Neural crest cell (in vitro differentiated cells): ENCODE measurements at regions not wholly inside any gene's neighbourhood (a gene's known extent, or its start where the extent isn't known, plus 50 kb on each side); places are given as distances from the start of the nearest gene placed in this dataset.

Source experiments
- DNase-seq: peaks from one replicate; pipeline ENCODE4 v3.0.0; 2021; ENCODE audit warnings: low read depth, mixed read lengths, low spot score
- H3K27ac Mint-ChIP-seq: one replicate; pipeline ENCODE4 v1.8.0; 2021; ENCODE audit warnings: mild to moderate bottlenecking, mixed read lengths; ENCODE audit not compliant: unreplicated experiment
- H3K27me3 Mint-ChIP-seq: 2 replicates; pipeline ENCODE4 v1.8.0; 2021; ENCODE audit warnings: low read depth, mild to moderate bottlenecking, mixed read lengths
- H3K36me3 Mint-ChIP-seq: 2 replicates; pipeline ENCODE4 v1.8.0; 2021; ENCODE audit warnings: low read depth, mild to moderate bottlenecking, mixed read lengths
- H3K4me1 Mint-ChIP-seq: 2 replicates; pipeline ENCODE4 v1.8.0; 2021; ENCODE audit warnings: mixed read lengths
- H3K4me3 Mint-ChIP-seq: one replicate; pipeline ENCODE4 v1.8.0; 2021; ENCODE audit warnings: mild to moderate bottlenecking, mixed read lengths
- H3K9me3 Mint-ChIP-seq: 2 replicates; pipeline ENCODE4 v1.8.0; 2021; ENCODE audit warnings: mixed read lengths
- TF ChIP-seq, protein P1 (sequence below): fragments of 200-600 bp; sonication (generic); conservative IDR thresholded peaks from 2 replicates; pipeline ENCODE4 v1.5.0; 2021; ENCODE audit warnings: antibody characterized with exemption, mild to moderate bottlenecking

DNA sequence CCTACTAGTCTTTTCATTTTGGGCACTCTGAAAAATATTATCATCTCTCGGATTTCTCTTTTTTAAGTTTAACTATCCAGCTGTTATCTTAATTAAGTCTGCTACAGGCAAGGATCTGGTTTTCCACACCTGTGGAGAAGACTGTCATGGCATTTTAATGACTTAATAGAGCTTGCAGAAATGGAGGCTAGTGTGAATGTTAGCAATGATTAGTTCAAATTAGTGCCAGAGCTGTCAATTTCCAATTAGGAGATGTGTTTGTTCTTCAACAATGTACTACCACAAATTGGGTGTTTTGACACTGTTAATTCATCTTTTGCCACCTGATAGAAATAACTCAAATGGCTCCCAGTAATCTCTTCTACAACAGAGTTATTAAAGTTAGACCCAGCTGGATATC is 2023.0 kb upstream of the CDH9 start:
- no peaks in the 10 kb centered on the region for H3K36me3 Mint-ChIP-seq
- H3K27ac Mint-ChIP-seq, result no peak overlapping the region
- H3K4me3 Mint-ChIP-seq, result no peak overlapping the region
- no peaks in the 10 kb centered on the region for H3K27me3 Mint-ChIP-seq
- TF ChIP-seq, protein P1, sequence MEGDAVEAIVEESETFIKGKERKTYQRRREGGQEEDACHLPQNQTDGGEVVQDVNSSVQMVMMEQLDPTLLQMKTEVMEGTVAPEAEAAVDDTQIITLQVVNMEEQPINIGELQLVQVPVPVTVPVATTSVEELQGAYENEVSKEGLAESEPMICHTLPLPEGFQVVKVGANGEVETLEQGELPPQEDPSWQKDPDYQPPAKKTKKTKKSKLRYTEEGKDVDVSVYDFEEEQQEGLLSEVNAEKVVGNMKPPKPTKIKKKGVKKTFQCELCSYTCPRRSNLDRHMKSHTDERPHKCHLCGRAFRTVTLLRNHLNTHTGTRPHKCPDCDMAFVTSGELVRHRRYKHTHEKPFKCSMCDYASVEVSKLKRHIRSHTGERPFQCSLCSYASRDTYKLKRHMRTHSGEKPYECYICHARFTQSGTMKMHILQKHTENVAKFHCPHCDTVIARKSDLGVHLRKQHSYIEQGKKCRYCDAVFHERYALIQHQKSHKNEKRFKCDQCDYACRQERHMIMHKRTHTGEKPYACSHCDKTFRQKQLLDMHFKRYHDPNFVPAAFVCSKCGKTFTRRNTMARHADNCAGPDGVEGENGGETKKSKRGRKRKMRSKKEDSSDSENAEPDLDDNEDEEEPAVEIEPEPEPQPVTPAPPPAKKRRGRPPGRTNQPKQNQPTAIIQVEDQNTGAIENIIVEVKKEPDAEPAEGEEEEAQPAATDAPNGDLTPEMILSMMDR, result no peak
- DNase-seq, result no peak
- H3K4me1 Mint-ChIP-seq, result no peaks in the 10 kb centered on the region
- no peaks in the 10 kb centered on the region for H3K9me3 Mint-ChIP-seq

DNA sequence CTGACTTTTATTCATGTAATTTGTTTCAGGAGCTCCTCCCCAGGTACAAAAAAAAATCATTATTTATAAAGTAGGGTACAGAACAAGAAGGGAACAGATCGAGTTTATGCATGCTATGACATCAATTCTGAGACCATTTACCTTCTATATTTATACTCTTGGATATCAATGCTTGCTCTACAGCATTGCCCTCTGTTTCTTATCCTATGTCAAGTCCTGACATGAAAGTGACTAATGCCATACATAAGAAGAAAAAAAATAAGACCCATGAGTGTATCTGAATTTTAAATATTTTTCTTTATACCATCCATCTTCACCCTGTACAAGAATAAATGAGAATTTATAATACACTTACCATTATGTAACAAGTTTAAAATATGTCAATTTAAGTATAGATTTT is 2016.3 kb upstream of the CDH9 start:
- Mint-ChIP-seq H3K4me3 (no peak overlapping the region), H3K9me3 (no peaks in the 10 kb centered on the region), H3K27me3 (no peaks in the 10 kb centered on the region), H3K27ac (no peak overlapping the region), H3K36me3 (no peaks in the 10 kb centered on the region), H3K4me1 (no peaks in the 10 kb centered on the region)
- TF ChIP-seq, protein P1, result no peak
- no peak for DNase-seq

DNA sequence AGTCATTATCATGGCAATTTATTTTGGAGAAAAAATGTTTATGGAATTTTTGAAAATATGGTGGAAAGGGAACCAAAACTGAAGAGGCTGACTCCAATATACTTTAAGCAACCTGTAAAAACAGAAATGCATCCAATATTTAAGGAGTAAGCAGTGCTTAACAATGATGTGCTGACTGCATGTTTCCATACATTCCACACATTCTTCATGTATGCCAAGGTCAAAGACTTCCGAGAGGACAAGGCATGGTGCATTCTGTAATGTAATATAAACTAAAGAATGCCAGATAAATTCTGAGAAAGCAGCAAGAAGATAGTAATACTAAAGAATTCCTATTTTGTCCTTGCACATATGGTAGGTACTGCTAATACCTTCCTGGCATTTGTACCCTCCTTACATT is 2015.9 kb upstream of the CDH9 start:
- no peak overlapping the region for H3K27ac Mint-ChIP-seq
- H3K4me1 Mint-ChIP-seq, result no peaks in the 10 kb centered on the region
- DNase-seq, result no peak
- H3K9me3 Mint-ChIP-seq, result no peaks in the 10 kb centered on the region
- TF ChIP-seq, protein P1, result no peak
- no peak overlapping the region for H3K4me3 Mint-ChIP-seq
- no peaks in the 10 kb centered on the region for H3K27me3 Mint-ChIP-seq
- H3K36me3 Mint-ChIP-seq, result no peaks in the 10 kb centered on the region

DNA sequence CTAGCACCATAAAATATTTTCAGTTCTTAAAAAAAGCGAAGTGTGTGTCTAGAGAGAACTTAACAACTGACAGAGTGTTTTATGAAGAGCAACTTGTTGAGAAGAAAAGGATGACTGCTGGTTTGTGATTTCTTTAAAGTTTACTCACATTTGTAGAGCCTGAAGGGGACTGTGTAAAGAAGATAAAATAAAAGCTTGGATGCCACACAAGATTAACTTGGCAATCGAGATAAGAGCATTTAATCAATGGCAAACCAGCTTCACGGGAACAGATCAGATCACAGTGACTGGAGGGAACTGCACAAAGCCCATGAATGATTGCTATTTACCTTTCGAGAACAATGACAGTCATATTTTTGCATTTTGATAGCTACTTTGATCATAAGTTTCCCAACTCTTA is 2013.1 kb upstream of the CDH9 start:
- H3K4me1 Mint-ChIP-seq, result no peaks in the 10 kb centered on the region
- H3K9me3 Mint-ChIP-seq, result no peaks in the 10 kb centered on the region
- TF ChIP-seq, protein P1, result no peak
- no peak for DNase-seq
- H3K27ac Mint-ChIP-seq, result no peak overlapping the region
- no peaks in the 10 kb centered on the region for H3K27me3 Mint-ChIP-seq
- no peak overlapping the region for H3K4me3 Mint-ChIP-seq
- H3K36me3 Mint-ChIP-seq, result no peaks in the 10 kb centered on the region

DNA sequence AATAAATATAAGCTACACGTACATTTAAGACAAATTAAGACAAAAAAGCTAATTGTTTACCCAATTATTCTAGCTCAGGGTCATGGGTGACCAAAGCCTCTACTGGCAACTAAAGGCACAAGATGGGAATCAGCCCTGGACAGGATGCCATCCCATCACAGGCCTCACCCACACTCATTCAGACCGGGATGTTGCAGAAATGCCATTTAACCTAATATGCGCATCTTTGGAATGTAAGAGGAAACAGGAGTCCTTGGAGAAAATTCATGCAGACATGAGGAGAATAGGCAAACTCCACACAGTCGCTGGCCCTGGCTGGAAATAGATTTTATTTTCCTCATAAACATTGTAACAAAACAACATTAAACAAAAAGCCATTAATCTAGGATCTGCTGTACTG is 2003.8 kb upstream of the CDH9 start:
- no peaks in the 10 kb centered on the region for H3K4me1 Mint-ChIP-seq
- no peaks in the 10 kb centered on the region for H3K36me3 Mint-ChIP-seq
- no peaks in the 10 kb centered on the region for H3K9me3 Mint-ChIP-seq
- no peak overlapping the region for H3K4me3 Mint-ChIP-seq
- H3K27me3 Mint-ChIP-seq, result no peaks in the 10 kb centered on the region
- DNase-seq, result no peak
- TF ChIP-seq, protein P1, result no peak
- H3K27ac Mint-ChIP-seq, result no peak overlapping the region

DNA sequence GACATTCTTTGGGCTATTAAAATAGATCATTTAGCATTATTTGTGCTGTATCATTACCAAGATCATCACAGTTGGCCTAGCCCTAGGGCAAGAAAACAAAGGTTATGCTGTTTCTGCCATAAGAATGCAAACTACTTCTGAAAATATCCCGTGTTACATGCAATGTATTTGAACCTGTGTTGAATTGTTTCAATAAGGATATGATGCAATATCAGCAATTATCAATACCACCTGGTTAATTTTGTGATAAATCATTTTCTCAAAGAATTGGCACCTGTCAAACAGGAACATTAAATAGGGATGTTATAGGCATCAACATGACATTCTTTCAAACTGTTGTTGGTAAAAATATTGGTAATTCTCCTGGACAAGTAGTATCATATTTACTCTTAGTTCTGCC is 2002.0 kb upstream of the CDH9 start:
- H3K27ac Mint-ChIP-seq, result no peak overlapping the region
- H3K36me3 Mint-ChIP-seq, result no peaks in the 10 kb centered on the region
- TF ChIP-seq, protein P1, result no peak
- H3K27me3 Mint-ChIP-seq, result no peaks in the 10 kb centered on the region
- H3K4me3 Mint-ChIP-seq, result no peak overlapping the region
- no peaks in the 10 kb centered on the region for H3K9me3 Mint-ChIP-seq
- H3K4me1 Mint-ChIP-seq, result no peaks in the 10 kb centered on the region
- no peak for DNase-seq
